DND-41 (cell line): ENCODE measurements at regions not wholly inside any gene's neighbourhood (a gene's known extent, or its start where the extent isn't known, plus 50 kb on each side); places are given as distances from the start of the nearest gene placed in this dataset.

Source experiments
- EZH2 ChIP-seq: IDR thresholded peaks from 3 replicates; pipeline ENCODE4 v1.6.1; 2012; ENCODE audit warnings: borderline replicate concordance, low read depth, mild to moderate bottlenecking, moderate library complexity, low read length, inconsistent platforms; ENCODE audit not compliant: severe bottlenecking
- TF ChIP-seq, protein P1 (sequence below): IDR thresholded peaks from 2 replicates; pipeline ENCODE4 v1.5.1; 2012; ENCODE audit warnings: borderline replicate concordance, low read length, moderate library complexity, mild to moderate bottlenecking; ENCODE audit not compliant: poor library complexity, severe bottlenecking; ENCODE audit errors: extremely low read depth

- TF ChIP-seq, protein P1, sequence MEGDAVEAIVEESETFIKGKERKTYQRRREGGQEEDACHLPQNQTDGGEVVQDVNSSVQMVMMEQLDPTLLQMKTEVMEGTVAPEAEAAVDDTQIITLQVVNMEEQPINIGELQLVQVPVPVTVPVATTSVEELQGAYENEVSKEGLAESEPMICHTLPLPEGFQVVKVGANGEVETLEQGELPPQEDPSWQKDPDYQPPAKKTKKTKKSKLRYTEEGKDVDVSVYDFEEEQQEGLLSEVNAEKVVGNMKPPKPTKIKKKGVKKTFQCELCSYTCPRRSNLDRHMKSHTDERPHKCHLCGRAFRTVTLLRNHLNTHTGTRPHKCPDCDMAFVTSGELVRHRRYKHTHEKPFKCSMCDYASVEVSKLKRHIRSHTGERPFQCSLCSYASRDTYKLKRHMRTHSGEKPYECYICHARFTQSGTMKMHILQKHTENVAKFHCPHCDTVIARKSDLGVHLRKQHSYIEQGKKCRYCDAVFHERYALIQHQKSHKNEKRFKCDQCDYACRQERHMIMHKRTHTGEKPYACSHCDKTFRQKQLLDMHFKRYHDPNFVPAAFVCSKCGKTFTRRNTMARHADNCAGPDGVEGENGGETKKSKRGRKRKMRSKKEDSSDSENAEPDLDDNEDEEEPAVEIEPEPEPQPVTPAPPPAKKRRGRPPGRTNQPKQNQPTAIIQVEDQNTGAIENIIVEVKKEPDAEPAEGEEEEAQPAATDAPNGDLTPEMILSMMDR = no peak
- TF ChIP-seq EZH2 = no peak
These were observed 87.1 kb upstream of the CPEB4 start for GRCh38 chr5:173801006-173801405.
